IMR-90 (cell line): ENCODE measurements at regions not wholly inside any gene's neighbourhood (a gene's known extent, or its start where the extent isn't known, plus 50 kb on each side); places are given as distances from the start of the nearest gene placed in this dataset.

Experiments
- ATAC-seq: fragments of 200-7000 bp; cut with Tn5 transposase; 2 replicates; pipeline ENCODE4 v1.9.1; 2020; ENCODE audit warnings: low read depth, mild to moderate bottlenecking, moderate library complexity
- BruUV-seq: library from RNA; stranded (reverse); fragments of 400-500 nt; replicated peaks from 2 replicates; lab custom pipeline; 2021; lab: Mats Ljungman, UMichigan
- CTCF ChIA-PET: fragments of 300-600 bp; formaldehyde crosslinking; extraction: SDS; loops from one replicate; lab custom pipeline; 2021; ENCODE audit warnings: antibody characterized with exemption; lab: Yijun Ruan, JAX
- POLR2A ChIA-PET: fragments of 300-600 bp; sonication (Branson Sonifier 250); formaldehyde crosslinking; loops from one replicate; lab custom pipeline; 2022; ENCODE audit warnings: antibody characterized with exemption; ENCODE audit not compliant: unreplicated experiment; lab: Charles Lee
- DNase-seq: peaks from one replicate; pipeline ENCODE4 v3.0.0; 2013
- H2AFZ ChIP-seq: replicated peaks from 2 replicates; pipeline ENCODE3; 2013; ENCODE audit warnings: low read length, mild to moderate bottlenecking; ENCODE audit not compliant: poor library complexity
- H2AK5ac ChIP-seq: 2 replicates; pipeline ENCODE4 v1.6.1; 2013; ENCODE audit warnings: low read depth, low read length, inconsistent platforms
- H2AK9ac ChIP-seq: replicated peaks from 2 replicates; pipeline ENCODE3; 2013; ENCODE audit warnings: mild to moderate bottlenecking, low read depth, low read length, moderate library complexity; ENCODE audit not compliant: poor library complexity
- H2BK120ac ChIP-seq: 2 replicates; pipeline ENCODE4 v1.6.1; 2013; ENCODE audit warnings: low read depth, low read length, inconsistent platforms
- H2BK15ac ChIP-seq: 3 replicates; pipeline ENCODE4 v1.6.1; 2013; ENCODE audit warnings: low read depth, low read length, inconsistent platforms
- H2BK20ac ChIP-seq: 2 replicates; pipeline ENCODE4 v1.6.1; 2013; ENCODE audit warnings: low read depth, mild to moderate bottlenecking, inconsistent platforms, low read length, moderate library complexity
- H2BK5ac ChIP-seq: 2 replicates; pipeline ENCODE4 v1.6.1; 2013; ENCODE audit warnings: mild to moderate bottlenecking, low read depth, low read length, inconsistent platforms; ENCODE audit not compliant: poor library complexity, severe bottlenecking
- H3K14ac ChIP-seq: replicated peaks from 2 replicates; pipeline ENCODE4 v1.6.1; 2013; ENCODE audit warnings: low read depth, low read length, inconsistent platforms
- H3K18ac ChIP-seq: 2 replicates; pipeline ENCODE4 v1.6.1; 2013; ENCODE audit warnings: low read depth, low read length, control low read depth
- H3K23ac ChIP-seq: 2 replicates; pipeline ENCODE4 v1.6.1; 2013; ENCODE audit warnings: low read depth, low read length, inconsistent platforms
- H3K27ac ChIP-seq: 2 replicates; pipeline ENCODE4 v1.5.1; 2013; ENCODE audit warnings: mild to moderate bottlenecking, control low read depth, low read length; ENCODE audit not compliant: insufficient read depth
- H3K27me3 ChIP-seq: 2 replicates; pipeline ENCODE4 v1.6.1; 2013; ENCODE audit warnings: low read length; ENCODE audit not compliant: control insufficient read depth, insufficient read depth
- H3K36me3 ChIP-seq: 2 replicates; pipeline ENCODE4 v1.6.1; 2013; ENCODE audit warnings: low read length, mixed read lengths; ENCODE audit not compliant: control insufficient read depth, insufficient read depth
- H3K4ac ChIP-seq: 2 replicates; pipeline ENCODE4 v1.6.1; 2013; ENCODE audit warnings: low read depth, low read length, inconsistent platforms
- H3K4me1 ChIP-seq: 2 replicates; pipeline ENCODE4 v1.6.1; 2013; ENCODE audit warnings: low read length, mixed read lengths; ENCODE audit not compliant: control insufficient read depth, insufficient read depth
- H3K4me2 ChIP-seq: 2 replicates; pipeline ENCODE4 v1.6.1; 2013; ENCODE audit warnings: low read depth, mild to moderate bottlenecking, control low read depth, low read length, moderate library complexity
- H3K4me3 ChIP-seq: 2 replicates; pipeline ENCODE4 v1.5.1; 2013; ENCODE audit warnings: low read depth, mild to moderate bottlenecking, control low read depth, low read length, moderate library complexity; ENCODE audit not compliant: insufficient read depth
- H3K56ac ChIP-seq: 2 replicates; pipeline ENCODE4 v1.6.1; 2013; ENCODE audit warnings: low read length, inconsistent platforms; ENCODE audit not compliant: insufficient read depth; ENCODE audit errors: extremely low read depth
- H3K79me1 ChIP-seq, 2 experiments: 2 replicates each; pipeline ENCODE4 v1.6.1; 2013; ENCODE audit warnings: low read length in 2 of 2, inconsistent platforms in 1 of 2, low read depth in 1 of 2
- H3K9ac ChIP-seq: 2 replicates; pipeline ENCODE4 v1.6.1; 2013; ENCODE audit warnings: low read depth, low read length, control low read depth
- H3K9me1 ChIP-seq: 2 replicates; pipeline ENCODE4 v1.6.1; 2013; ENCODE audit warnings: low read length, inconsistent platforms; ENCODE audit not compliant: insufficient read depth
- H3K9me3 ChIP-seq: 2 replicates; pipeline ENCODE4 v1.6.1; 2013; ENCODE audit warnings: low read length; ENCODE audit not compliant: control insufficient read depth, insufficient read depth
- H4K20me1 ChIP-seq: 2 replicates; pipeline ENCODE4 v1.6.1; 2013; ENCODE audit warnings: low read length, inconsistent platforms; ENCODE audit not compliant: insufficient read depth
- H4K5ac ChIP-seq: 2 replicates; pipeline ENCODE4 v1.6.1; 2013; ENCODE audit warnings: mild to moderate bottlenecking, low read depth, low read length, control low read depth
- H4K8ac ChIP-seq, 2 experiments: 2 replicates each; pipeline ENCODE4 v1.6.1; 2013; ENCODE audit warnings: low read depth in 2 of 2, low read length in 2 of 2, control low read depth in 1 of 2, inconsistent platforms in 1 of 2
- H4K91ac ChIP-seq: 2 replicates; pipeline ENCODE4 v1.6.1; 2013; ENCODE audit warnings: low read depth, low read length, inconsistent platforms; ENCODE audit not compliant: insufficient read depth
- MAFK ChIP-seq: IDR thresholded peaks from 2 replicates; pipeline ENCODE4 v1.6.1; 2012; ENCODE audit warnings: low read depth, low read length, improper control_type of control experiment
- POLR2A ChIP-seq: IDR thresholded peaks from 2 replicates; pipeline ENCODE4 v1.6.1; 2012; ENCODE audit warnings: mild to moderate bottlenecking, low read depth, low read length
- WGBS, 2 experiments: methylation state at CpG; one replicate each; pipeline versions ENCODE4 v1.1.5 to v1.1.7; 2013; ENCODE audit warnings: missing lambda C conversion rate in 2 of 2; ENCODE audit not compliant: insufficient read length in 1 of 2; ENCODE audit errors: extremely low coverage in 2 of 2; 5-methylcytosine and 5-hydroxymethylcytosine counted together
- dilution Hi-C: fragments of 300-500 bp; cut with HindIII; formaldehyde crosslinking; loops from one replicate; pipeline ENCODE4 v1.14.3; 2018; ENCODE audit warnings: low sequenced_read_pairs; ENCODE audit not compliant: unreplicated experiment
- in situ Hi-C: fragments of 300-500 bp; cut with MboI; formaldehyde crosslinking; loops from 3 replicates; pipeline ENCODE4 v1.14.3; 2019; ENCODE audit warnings: low sequenced_read_pairs, inconsistent platforms, mixed read lengths
- intact Hi-C: fragments of 100-400 bp; cut with micrococcal nuclease; formaldehyde crosslinking; loops from 2 replicates; pipeline ENCODE4 v1.10.0; 2022

- no peak overlapping the region for H3K18ac ChIP-seq
- DNase-seq = no peak
- H4K5ac ChIP-seq = no peak overlapping the region
- no peak overlapping the region for H3K27ac ChIP-seq
- H2AK5ac ChIP-seq = no peak overlapping the region
- H3K79me1 ChIP-seq = no peaks in the 10 kb centered on the region
- no peak overlapping the region for H3K9ac ChIP-seq
- no peak overlapping the region for H2AFZ ChIP-seq
- no peak for ATAC-seq
- H4K20me1 ChIP-seq = no peaks in the 10 kb centered on the region
- peak; percentile 88 for TF ChIP-seq MAFK
- TF ChIP-seq POLR2A = no peak
- intact Hi-C loops = no loop called here
- H2BK15ac ChIP-seq = no peak overlapping the region
- CTCF ChIA-PET = no interaction called here
- no peaks in the 10 kb centered on the region for H3K9me3 ChIP-seq
- dilution Hi-C loops = no loop called here
- in situ Hi-C loops = no loop called here
- no peak overlapping the region for H3K4me3 ChIP-seq
- H3K23ac ChIP-seq = no peak overlapping the region
- H3K36me3 ChIP-seq = no peaks in the 10 kb centered on the region
- BruUV-seq = no TSS peak
- no peaks in the 10 kb centered on the region for H3K27me3 ChIP-seq
- no CpG with 5 or more reads among the region's 1 CpG for WGBS, 2 experiments
- H3K14ac ChIP-seq = no peak overlapping the region
- no peaks in the 10 kb centered on the region for H3K4me1 ChIP-seq
- POLR2A ChIA-PET = no interaction called here
- H2BK5ac ChIP-seq = no peak overlapping the region
- no peak overlapping the region for H3K4me2 ChIP-seq
- H3K4ac ChIP-seq = no peak overlapping the region
- H2AK9ac ChIP-seq = no peak overlapping the region
- no peak overlapping the region for H2BK120ac ChIP-seq
- H2BK20ac ChIP-seq = no peak overlapping the region
- no peak overlapping the region for H4K91ac ChIP-seq
- no peak overlapping the region for H4K8ac ChIP-seq
- H3K9me1 ChIP-seq = no peaks in the 10 kb centered on the region
- no peak overlapping the region for H3K56ac ChIP-seq
Measured at GRCh38 chrX:117517994-117518393, 598.6 kb downstream of the KLHL13 start.
